ENCODE measurements at regions not wholly inside any gene's neighbourhood (a gene's known extent, or its start where the extent isn't known, plus 50 kb on each side); places are given as distances from the start of the nearest gene placed in this dataset.

- no peak for TF ChIP-seq CTCF (IDR thresholded peaks at IDR 0.05; ENCODE audit: low read depth, low read length, poor library complexity, severe bottlenecking)
- TF ChIP-seq EZH2phosphoT487 (IDR thresholded peaks at IDR 0.05; ENCODE audit: borderline replicate concordance, low read length): no peak
Observed at GRCh38 chr2:83331810-83332209, 1127.3 kb downstream of the SUCLG1 start.

Data from DOHH2 (cell line).